GM18870 (cell line): ENCODE measurements at regions not wholly inside any gene's neighbourhood (a gene's known extent, or its start where the extent isn't known, plus 50 kb on each side); places are given as distances from the start of the nearest gene placed in this dataset.

ENCODE experiments used
- ATAC-seq: cut with Tn5 transposase; IDR thresholded peaks from one replicate; pipeline ENCODE4 v1.9.1; 2021; ENCODE audit warnings: moderate library complexity; ENCODE audit not compliant: unreplicated experiment

DNA sequence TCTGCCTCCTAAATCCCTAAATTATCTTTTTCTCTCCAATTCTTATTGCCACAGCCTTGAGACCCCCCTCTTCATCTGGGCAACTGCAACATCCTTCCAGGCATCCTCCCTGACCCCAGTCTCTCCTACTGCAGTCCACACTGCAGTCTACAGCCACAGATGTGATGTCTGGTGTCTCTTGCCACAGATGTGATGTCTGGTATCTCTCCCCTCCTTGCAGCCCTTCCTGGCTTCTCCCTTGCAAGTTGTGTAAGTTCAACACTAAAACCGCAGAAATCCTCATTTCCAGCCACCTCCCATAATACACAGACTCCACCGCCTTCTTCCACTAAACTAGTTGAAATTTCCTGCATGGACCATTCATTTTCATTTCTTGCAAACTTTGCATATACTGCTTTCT lies 113.1 kb upstream of the DDX18 start:
- no peak for ATAC-seq

DNA sequence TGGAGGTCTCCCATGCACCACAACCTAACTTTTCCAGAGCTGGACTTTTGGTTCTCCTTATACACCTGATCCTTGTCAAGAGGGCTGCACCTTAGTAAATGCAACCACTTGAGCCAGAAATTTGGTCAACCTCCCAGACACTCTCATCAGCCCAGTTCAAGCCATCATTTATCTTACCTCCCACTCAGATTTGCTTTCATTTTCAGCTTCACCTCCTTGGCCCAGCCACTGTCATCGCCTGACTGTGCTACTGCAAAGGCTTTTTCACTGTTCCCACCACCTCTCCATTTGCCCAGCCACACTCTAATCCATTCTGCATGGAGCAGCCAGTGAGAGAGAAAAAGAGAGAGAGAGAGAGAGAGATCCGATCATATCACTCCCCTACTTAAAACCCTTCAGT lies 112.4 kb upstream of the DDX18 start:
- ATAC-seq = no peak

DNA sequence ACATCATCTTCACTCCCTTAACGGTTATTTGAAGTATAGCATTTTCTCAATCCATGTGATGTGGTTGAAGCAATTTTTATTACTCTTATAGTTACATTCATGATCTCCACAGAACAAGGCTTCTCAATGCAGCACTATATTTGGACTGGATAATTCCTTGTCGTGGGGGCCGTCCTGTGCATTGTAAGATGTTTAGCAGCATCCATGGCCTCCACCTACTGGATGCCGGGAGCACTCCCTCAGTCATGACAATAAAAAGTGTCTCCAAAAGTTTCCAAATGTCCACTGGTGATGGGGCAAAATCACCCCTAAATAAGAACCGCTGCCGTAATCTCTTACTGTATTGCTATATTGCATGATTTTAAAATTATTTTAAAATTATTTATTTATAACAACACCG lies 110.6 kb upstream of the DDX18 start:
- no peak for ATAC-seq

DNA sequence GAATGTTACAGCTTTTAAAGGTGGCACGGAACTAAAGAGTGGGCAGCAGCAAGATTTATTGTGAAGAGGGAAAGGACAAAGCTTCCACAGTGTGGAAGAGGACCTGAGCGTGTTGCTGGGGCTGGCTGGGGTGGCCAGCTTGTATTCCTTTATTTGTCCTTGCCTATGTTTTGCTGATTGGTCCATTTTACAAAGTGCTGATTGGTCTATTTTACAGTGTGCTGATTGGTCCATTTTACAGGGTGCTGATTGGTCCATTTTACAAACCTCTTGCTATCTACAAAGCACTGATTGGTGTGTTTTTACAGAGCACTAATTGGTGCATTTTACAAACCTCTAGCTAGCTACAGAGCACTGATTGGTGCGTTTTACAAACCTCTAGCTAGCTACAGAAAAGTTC lies 109.7 kb upstream of the DDX18 start:
- no peak for ATAC-seq

DNA sequence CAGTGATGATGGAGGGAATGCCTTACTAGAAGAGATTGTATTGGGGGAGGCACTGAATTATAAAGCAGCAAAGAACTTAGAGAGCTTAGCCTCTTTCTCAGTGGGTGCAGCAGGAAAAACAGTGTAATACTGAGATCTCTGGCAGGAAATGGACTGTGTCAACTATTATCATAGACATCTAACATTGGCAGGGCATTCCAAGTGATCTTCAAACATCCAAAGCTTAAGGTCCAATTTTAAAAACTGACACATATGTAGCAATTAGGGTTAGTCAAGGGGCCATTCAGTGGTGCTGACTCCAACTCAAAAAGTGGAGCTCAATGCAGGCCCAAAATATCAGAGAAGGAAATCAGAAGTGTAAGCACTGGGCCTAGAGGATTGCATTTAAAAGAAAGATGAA lies 106.6 kb upstream of the DDX18 start:
- ATAC-seq = no peak

DNA sequence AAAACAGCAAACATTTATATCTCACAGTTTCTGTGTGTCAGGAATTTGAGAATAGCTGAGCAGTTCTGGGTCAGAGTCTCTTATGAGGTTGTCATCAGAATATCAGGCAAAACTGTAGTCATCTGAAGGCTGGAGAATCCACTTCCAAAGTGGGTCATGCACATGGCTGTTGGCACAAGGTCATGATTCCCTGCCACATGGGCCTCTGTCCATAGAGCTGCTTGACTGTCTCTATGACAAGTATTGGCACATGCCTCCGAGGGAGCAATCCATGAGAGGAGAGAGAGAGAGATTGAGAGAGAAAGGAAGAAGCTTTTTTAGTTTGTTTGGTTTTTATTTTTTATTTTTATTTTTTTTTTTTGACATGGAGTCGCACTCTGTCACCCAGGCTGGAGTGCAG lies 101.8 kb upstream of the DDX18 start:
- ATAC-seq = no peak

DNA sequence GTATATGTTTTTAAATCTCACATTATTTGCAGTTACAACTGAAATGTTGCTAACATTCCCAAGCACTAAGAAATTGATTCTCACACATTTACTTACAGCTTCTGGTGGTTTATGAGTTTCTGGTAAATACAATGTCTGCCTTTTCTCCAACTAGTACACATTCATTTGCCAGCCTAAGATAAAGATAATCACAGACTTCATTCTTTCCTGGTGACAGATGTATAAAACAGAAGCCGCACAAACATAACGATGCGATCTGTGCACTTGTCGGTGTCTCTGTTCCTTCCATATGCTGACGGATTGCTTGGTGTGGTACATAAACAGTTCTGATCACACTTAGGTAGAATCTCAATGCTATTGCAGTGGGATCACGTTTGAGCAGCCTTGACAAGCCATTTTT lies 100.4 kb upstream of the DDX18 start:
- ATAC-seq = no peak

DNA sequence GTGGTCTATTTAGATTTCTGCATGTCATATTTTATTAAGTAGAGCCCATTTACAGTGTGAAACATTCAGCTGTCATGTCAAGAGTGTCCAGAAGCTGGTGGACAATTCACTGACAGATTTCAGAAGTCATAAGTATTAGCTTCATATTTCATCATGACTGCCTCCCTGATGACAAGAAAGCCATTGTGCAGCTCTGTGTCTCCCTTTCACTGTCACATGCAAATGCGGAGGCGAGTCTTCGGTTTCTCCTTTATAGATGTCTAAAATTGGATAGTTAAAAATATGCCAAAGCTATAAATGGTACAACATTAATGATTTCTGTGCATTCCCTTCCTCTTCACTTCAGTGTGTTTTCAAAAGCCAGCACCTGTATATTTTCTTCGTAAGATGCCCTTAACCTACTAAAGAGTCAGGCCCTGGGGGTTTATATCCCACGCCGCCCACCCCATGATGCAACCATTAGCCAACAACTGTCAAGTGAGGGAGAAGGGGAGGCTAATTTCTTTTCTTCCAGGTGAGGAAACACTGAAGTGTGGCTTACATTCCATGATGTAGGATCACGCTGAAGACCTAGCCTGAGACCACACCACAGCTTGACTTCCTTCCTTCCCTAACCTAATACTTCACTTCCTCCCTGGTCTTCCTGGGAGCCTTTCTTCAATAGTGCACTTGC lies 99.6 kb upstream of the DDX18 start:
- ATAC-seq = no peak

DNA sequence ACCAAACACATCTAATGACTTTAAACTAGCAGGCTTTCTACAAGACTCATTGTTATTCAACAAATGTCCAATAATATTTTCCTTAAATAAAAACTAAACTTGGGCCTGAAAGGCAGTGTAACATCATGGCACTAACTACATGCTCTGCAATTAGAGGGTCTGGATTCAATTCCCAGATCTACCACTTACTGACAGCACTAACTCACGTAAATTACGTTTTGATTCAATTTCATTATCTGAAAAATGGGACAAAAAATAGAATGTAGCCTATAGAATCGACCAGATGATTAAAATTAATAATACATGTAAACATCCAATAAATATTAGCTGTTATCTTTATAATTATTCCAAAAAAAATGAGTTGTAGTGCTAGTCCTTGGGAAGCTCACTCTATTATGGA lies 98.0 kb upstream of the DDX18 start:
- ATAC-seq = no peak

DNA sequence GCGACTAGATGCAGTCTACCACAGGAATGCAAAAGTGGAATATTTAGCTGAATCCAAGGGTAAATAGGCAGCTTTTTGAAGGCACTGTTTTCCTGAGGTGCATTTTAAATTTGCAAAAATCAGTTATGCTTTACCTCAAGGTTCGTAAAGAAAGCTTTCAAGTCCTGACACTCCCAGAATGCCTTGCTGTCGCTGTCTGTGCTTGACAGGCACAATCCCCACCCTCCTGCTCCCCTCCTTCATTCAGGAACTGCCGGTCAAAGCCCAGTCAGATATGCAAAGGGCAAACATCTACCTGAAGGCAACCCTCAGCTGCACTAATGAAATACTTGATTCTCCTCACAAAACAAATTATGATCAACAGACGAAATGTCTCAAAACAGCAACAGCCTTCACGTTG lies 97.4 kb upstream of the DDX18 start:
- ATAC-seq = no peak

DNA sequence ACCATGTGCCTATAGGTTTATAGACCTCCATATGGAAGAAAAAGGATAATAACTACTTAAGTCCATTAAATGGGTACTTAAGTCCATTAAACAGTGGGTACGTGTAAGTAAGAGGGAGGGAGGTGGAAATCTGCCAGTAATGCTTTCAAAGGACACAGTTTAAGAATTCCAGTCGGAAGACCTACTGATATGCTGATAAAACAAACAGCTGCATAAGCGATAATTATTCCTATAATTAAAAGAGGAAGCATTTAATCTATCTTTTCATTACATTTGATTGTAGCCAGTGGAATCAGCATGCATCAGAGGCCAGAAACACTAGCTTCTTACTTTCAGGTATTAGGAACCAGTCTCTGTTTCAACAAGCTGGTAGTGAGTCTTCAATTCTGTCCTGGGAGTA lies 96.4 kb upstream of the DDX18 start:
- no peak for ATAC-seq

DNA sequence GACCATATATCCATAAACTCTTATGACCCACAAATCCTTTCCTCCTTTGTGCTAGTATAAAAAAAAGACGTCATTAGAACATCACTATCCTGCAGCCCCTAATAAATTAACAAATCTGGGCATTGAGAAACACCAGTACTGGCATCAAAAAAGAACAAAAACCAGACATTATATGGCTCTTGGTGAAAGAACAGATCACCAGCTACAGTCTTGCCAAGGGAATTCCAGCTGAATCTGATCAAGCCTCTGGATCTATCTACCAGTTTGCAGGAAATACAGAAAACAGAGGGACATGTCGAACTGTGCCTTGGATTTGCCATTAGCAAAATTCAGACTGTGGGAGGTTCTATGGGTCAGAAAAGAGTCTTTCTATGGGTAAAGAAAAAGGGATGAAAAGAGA lies 93.7 kb upstream of the DDX18 start:
- ATAC-seq = no peak

DNA sequence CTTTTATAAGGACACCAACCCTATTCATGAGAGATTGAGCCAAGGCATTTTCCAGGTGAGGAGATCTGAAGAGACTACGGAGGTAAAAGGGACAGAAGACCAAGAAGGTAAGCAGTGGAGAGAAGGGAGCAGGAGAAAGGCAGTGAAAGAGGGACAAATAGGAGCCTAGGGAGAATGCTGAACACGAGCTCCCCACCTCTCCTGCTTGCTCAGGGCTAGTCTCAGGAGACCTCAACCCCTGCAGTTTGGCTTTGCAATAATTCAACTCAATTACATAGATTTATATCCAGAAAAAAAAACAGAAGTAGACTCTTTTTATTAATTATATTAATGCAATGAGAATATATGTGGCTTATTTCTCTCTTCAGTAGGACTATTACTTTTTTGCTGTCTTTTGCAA lies 91.0 kb upstream of the DDX18 start:
- ATAC-seq = no peak

DNA sequence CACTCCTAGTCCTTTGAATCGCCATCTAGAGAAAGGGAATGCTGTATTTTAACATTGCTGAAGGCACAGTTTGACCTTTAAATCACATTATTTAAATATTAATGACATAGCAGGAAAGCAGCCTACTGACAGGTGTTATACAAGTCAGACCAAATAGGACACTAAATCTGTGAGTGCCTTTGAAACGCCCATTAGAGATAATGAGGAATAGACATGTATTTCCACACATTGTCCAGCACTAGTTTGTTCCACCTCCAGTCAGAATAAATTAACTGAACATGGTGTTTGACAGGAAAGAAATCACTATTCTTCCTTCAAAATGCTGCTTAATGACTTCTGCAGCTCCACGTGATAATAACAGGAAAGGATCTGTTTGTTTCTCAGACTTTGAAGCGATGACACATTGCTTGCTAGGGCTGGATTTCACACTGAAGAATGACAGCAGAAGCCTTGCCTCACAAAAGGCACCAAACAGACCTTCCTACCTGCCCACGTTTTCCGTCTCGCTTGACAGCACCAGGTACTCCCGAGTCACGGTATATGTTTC lies 90.5 kb upstream of the DDX18 start:
- no peak for ATAC-seq

DNA sequence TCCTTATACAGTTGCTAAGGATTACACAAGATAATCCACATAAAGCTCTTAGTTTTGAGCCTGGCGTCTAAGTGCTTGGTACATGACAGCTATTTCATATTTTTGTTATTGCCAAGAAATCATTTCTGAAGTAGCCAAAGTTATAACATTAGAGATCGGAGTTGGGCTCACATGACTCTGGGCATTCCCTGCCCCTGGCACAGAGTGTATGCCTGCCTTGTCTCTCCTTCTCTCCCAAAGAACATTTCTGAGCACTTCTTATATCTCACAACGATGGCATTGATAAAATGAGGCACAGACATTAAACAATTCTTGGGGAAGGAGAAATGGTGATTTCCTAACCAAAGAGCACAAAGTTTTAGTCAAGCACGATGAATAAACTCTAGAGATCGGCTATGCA lies 87.7 kb upstream of the DDX18 start:
- ATAC-seq = no peak

DNA sequence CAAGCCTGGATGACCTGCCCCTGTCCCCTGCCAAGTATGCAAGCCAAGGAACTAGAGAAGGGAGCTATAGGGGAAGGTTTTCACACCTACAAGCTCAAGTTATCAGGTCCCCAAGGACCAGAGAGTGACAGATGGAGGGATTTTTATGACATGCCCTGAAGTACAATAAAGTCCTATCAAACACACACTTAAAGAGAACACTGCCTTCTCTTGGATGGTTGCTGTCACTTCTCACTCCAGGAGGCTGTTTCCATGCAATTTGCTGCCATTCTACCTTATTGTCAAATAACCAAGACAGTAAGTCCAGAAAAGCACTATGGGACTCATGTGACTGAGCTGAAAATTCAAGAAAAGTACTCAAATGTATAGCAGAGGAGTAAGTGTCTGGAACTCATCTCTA lies 76.6 kb upstream of the DDX18 start:
- no peak for ATAC-seq

DNA sequence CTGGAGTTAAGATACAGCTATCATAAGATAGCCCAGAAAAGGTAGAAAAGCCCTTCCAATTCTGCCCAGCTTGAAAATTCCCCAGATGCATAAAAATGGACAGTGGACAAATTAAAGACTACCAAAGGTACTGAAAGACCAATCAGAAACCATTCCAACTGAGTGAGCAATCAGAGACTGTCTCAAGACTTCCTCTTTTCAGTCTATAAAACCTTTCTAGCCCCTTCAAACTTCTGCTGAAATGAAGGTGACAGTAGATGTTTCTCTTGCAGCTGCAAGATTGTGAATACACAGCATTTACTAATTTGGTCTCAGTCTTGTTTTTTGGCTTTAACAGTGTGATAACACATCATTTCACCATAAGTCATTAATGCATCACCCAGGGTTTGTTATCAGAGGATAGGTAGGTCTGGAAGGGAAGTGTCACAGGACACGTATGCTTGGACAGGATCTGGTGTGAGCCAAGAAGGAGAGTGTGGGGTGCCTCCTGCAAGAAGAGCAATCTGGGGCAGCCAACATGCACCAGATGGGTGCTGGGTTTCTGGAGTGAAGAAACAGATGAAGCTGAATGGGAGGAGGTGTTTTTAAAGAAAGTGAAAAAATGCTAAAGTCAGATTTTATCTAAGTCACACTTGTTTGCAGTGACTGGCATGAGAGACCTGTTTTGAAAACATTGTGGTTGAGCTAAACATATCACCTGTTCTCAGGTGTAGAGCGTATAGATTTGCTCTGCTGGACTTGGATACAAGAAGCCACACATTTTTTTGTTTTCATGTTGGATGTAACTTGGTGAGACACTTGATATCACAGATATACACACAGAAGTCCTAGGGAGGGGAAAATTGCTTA lies 75.3 kb upstream of the DDX18 start:
- ATAC-seq = no peak

DNA sequence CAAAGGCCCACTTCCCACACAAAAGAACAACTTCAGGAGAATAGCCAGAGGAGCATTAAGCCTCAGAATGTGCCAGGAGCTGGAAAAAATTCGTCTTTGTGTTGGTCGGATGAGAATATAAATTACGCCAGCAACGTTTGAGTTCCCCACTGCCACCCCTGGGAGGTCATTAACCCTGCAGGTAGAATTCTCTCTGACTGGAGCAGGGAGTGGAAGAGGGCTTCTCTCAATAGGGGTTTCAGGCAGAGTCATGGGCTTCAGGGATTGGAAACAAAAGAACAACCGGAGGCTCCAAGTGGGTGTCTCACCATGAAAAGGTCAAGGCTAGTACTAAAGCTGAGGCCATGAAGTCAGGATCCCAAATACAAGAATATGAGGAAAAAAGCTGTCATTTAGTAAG lies 69.0 kb upstream of the DDX18 start:
- no peak for ATAC-seq

DNA sequence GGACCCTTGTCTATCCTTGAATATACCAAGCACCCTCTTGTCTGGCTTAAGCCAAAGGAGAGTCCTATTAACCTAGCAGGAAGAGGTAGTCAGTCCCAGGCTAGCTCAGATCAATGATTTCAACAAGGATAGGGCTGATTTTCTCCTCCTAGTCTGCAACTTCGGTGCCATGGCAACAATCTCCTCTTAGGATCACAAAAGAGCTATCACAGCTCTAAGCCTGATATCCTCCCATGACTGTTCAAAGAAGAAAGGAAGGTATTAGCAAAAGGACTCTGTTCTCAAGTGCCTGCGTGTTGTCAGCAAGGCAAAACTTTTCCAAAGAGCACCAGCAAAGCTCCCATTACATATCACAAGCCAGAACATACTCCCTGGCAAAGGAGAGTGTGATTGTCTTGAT lies 58.7 kb upstream of the DDX18 start:
- ATAC-seq = no peak

DNA sequence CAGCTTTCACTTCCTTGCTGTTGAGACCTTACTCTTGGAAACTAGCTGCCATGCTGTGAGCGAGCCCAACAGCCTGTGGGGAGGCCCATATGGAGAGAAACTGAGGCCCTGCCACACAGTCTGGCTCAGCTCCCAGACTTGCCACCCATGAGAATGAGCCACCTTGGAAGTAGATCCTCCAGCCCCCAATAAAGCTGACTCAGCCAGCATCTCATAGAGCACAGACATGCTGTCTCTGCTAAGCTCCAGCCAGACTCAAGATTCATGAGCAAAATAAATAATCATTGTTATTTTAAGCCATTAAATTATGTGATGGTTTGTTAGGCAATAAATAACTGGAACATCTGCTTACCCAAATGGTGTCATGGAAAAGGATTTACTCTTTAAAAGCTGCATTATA lies 53.6 kb upstream of the DDX18 start:
- ATAC-seq = no peak

DNA sequence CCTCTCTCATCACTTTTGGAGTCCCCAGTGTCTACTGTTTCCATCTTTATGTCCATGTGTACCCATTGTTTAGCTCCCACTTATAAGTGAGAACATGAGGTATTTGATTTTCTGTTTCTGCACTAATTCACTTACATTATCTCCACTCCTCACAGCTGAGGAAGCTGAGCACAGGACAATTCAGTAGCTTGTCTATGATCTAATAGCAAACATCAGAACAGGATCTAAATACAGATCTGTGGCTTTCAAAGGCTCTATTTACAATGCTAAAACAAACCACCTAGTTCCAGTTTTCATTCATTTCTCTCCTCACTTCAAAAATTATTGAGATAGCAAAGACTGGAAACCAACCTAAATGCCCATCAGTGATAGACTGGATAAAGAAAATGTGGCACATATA lies 52.0 kb upstream of the DDX18 start:
- no peak for ATAC-seq

DNA sequence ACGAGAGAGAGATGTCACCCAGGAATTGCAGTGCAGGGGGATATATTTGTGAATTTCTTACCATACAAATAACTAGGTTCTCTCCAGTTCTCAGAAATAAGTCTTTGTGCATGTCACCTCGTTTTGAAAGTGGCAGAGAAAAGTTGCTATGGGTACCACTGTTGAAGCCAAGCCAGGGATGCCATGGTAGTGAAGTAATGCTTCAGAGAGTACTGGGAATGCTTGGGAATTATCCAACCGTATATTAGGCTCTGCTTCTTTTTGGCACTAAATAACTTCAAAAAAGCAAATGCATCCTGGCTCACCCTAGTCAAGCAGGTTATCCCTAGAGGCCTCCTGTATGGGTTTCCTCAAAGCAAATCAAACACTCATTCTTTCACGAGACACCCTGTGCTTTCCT lies 50.7 kb upstream of the DDX18 start:
- no peak for ATAC-seq
